ENCODE measurements at regions not wholly inside any gene's neighbourhood (a gene's known extent, or its start where the extent isn't known, plus 50 kb on each side); places are given as distances from the start of the nearest gene placed in this dataset.

DNA sequence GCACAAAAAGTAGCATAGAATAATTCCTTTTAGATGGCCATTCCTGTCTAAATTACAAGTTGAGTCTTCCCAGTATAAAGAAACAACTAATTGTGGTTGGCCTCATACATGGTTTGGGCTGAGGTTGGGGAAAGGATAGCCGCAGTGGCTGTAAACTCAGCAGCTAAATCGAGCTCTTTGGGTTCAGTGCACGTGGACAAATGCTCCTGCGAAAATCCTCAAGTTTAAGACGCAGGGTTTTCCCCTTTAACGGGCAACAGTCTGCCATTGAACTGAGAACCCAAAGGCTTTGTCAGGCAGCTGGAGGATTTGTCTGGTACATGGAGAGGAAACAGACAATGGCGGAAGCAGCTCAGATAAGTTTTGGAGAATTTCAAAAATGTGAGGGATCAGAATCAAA is 331.9 kb downstream of the TGFB2 start:
- TF ChIP-seq, protein P1, sequence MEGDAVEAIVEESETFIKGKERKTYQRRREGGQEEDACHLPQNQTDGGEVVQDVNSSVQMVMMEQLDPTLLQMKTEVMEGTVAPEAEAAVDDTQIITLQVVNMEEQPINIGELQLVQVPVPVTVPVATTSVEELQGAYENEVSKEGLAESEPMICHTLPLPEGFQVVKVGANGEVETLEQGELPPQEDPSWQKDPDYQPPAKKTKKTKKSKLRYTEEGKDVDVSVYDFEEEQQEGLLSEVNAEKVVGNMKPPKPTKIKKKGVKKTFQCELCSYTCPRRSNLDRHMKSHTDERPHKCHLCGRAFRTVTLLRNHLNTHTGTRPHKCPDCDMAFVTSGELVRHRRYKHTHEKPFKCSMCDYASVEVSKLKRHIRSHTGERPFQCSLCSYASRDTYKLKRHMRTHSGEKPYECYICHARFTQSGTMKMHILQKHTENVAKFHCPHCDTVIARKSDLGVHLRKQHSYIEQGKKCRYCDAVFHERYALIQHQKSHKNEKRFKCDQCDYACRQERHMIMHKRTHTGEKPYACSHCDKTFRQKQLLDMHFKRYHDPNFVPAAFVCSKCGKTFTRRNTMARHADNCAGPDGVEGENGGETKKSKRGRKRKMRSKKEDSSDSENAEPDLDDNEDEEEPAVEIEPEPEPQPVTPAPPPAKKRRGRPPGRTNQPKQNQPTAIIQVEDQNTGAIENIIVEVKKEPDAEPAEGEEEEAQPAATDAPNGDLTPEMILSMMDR (IDR thresholded peaks at IDR 0.05; ENCODE audit: insufficient read depth, low read length, poor library complexity, severe bottlenecking): no peak
- TF ChIP-seq EZH2phosphoT487 (conservative IDR thresholded peaks at IDR 0.05; ENCODE audit: low read length): no peak
